HEK293T (cell line): ENCODE measurements at regions not wholly inside any gene's neighbourhood (a gene's known extent, or its start where the extent isn't known, plus 50 kb on each side); places are given as distances from the start of the nearest gene placed in this dataset.
A peak's percentile ranks its signal among the peaks of the same experiment; 100 is the strongest.
"Not testable (repeated sequence)": the region's sequence is repeated elsewhere in the genome, so short reads cannot be mapped to it uniquely, and the experiment has no call there.

Experiments used
- CTCF ChIA-PET: fragments of 350-600 bp; formaldehyde crosslinking; extraction: SDS; loops from one replicate; lab custom pipeline; 2021; ENCODE audit warnings: antibody characterized with exemption, inconsistent platforms; lab: Yijun Ruan, JAX
- POLR2A ChIA-PET: fragments of 350-600 bp; formaldehyde crosslinking; extraction: SDS; loops from one replicate; lab custom pipeline; 2020; ENCODE audit warnings: antibody characterized with exemption, inconsistent platforms; lab: Yijun Ruan, JAX
- DNase-seq: peaks from one replicate; pipeline ENCODE4 v3.0.0; 2012; ENCODE audit warnings: mixed read lengths; ENCODE audit errors: extremely low spot score
- ARNT ChIP-seq: fragments of 450-650 bp; IDR thresholded peaks from 2 replicates; pipeline ENCODE4 v1.6.1; 2017; ENCODE audit warnings: mild to moderate bottlenecking
- BHLHE40 ChIP-seq: fragments of 450-650 bp; IDR thresholded peaks from 2 replicates; pipeline ENCODE4 v1.6.1; 2016; ENCODE audit warnings: mild to moderate bottlenecking, moderate library complexity, borderline replicate concordance
- CTBP1 ChIP-seq: fragments of 450-650 bp; IDR thresholded peaks from 2 replicates; pipeline ENCODE4 v1.6.1; 2016; ENCODE audit warnings: borderline replicate concordance
- ELF4 ChIP-seq: fragments of 450-650 bp; IDR thresholded peaks from 2 replicates; pipeline ENCODE4 v1.6.1; 2017; ENCODE audit warnings: antibody characterized with exemption
- FOXA1 ChIP-seq: fragments of 450-650 bp; IDR thresholded peaks from 2 replicates; pipeline ENCODE4 v1.6.1; 2016; ENCODE audit warnings: mild to moderate bottlenecking
- FOXK2 ChIP-seq: fragments of 450-650 bp; IDR thresholded peaks from 2 replicates; pipeline ENCODE4 v1.6.1; 2016; ENCODE audit warnings: mild to moderate bottlenecking
- FOXM1 ChIP-seq: fragments of 450-650 bp; IDR thresholded peaks from 2 replicates; pipeline ENCODE4 v1.6.1; 2017; ENCODE audit warnings: mild to moderate bottlenecking, borderline replicate concordance
- HDGF ChIP-seq: fragments of 450-650 bp; IDR thresholded peaks from 2 replicates; pipeline ENCODE4 v1.6.1; 2017; ENCODE audit warnings: antibody characterized with exemption, borderline replicate concordance
- L3MBTL2 ChIP-seq: fragments of 450-650 bp; conservative IDR thresholded peaks from 2 replicates; pipeline ENCODE4 v1.6.1; 2016; ENCODE audit warnings: mild to moderate bottlenecking
- LEF1 ChIP-seq: fragments of 450-650 bp; IDR thresholded peaks from 2 replicates; pipeline ENCODE4 v1.6.1; 2017; ENCODE audit warnings: mild to moderate bottlenecking, borderline replicate concordance
- NFRKB ChIP-seq: fragments of 450-650 bp; IDR thresholded peaks from 2 replicates; pipeline ENCODE4 v1.6.1; 2016; ENCODE audit warnings: mild to moderate bottlenecking, moderate library complexity
- SP1 ChIP-seq: fragments of 450-650 bp; IDR thresholded peaks from 2 replicates; pipeline ENCODE4 v1.6.1; 2017
- SUZ12 ChIP-seq: fragments of 450-650 bp; IDR thresholded peaks from 2 replicates; pipeline ENCODE4 v1.6.1; 2016; ENCODE audit warnings: mild to moderate bottlenecking
- TARDBP ChIP-seq: fragments of 450-650 bp; IDR thresholded peaks from 2 replicates; pipeline ENCODE4 v1.6.1; 2016
- ZNF384 ChIP-seq: fragments of 450-650 bp; IDR thresholded peaks from 2 replicates; pipeline ENCODE4 v1.6.1; 2016
- TF ChIP-seq, protein P1 (sequence below): fragments of 450-650 bp; IDR thresholded peaks from 2 replicates; pipeline ENCODE4 v1.6.1; 2016

DNA sequence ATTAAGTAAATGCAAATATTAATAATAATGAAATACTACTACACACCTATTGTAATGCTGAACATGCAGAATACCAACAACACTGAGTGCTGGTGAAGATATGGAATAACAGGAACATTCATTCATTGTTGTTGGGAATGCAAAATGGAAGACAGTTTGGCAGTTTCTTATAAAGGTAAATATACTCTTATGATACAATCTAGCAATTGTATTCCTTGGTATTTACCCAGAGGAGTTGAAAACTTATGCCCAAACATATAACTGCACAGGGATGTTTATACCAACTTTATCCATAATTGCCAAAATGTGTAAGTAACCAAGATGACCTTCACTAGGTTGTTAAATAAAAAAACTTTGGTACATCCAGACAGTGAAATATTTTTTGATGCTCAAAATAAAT is 636.8 kb downstream of the PRR16 start:
- TF ChIP-seq FOXA1 = no peak
- no peak for DNase-seq
- ChIA-PET POLR2A (no interaction called here), CTCF (no interaction called here)

DNA sequence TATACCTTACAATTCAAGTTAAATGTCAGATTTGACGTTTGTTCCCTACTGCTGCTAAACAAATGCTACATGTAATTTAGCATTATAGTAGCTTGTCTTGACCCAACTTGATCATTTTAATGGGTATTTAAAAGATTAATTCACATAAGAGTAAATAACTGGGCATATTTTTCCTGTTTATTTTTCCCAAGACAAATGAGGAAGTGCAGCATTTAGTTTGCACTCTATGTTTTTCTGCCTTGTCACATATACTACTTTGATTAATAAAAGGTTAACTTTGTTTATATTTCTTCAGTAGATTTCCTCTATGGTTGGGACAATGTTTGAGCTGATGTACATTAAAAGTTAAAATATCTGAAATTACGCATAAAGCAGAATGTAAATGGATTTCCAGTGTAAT is 641.8 kb downstream of the PRR16 start:
- TF ChIP-seq SUZ12 = no peak
- TF ChIP-seq CTBP1 = no peak
- TF ChIP-seq, protein P1, sequence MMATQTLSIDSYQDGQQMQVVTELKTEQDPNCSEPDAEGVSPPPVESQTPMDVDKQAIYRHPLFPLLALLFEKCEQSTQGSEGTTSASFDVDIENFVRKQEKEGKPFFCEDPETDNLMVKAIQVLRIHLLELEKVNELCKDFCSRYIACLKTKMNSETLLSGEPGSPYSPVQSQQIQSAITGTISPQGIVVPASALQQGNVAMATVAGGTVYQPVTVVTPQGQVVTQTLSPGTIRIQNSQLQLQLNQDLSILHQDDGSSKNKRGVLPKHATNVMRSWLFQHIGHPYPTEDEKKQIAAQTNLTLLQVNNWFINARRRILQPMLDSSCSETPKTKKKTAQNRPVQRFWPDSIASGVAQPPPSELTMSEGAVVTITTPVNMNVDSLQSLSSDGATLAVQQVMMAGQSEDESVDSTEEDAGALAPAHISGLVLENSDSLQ = no peak
- TF ChIP-seq NFRKB = no peak
- no peak for TF ChIP-seq HDGF
- TF ChIP-seq TARDBP = no peak
- TF ChIP-seq LEF1 = no peak
- no peak for TF ChIP-seq ZNF384
- no peak for DNase-seq
- ChIA-PET CTCF (no interaction called here), POLR2A (no interaction called here)

DNA sequence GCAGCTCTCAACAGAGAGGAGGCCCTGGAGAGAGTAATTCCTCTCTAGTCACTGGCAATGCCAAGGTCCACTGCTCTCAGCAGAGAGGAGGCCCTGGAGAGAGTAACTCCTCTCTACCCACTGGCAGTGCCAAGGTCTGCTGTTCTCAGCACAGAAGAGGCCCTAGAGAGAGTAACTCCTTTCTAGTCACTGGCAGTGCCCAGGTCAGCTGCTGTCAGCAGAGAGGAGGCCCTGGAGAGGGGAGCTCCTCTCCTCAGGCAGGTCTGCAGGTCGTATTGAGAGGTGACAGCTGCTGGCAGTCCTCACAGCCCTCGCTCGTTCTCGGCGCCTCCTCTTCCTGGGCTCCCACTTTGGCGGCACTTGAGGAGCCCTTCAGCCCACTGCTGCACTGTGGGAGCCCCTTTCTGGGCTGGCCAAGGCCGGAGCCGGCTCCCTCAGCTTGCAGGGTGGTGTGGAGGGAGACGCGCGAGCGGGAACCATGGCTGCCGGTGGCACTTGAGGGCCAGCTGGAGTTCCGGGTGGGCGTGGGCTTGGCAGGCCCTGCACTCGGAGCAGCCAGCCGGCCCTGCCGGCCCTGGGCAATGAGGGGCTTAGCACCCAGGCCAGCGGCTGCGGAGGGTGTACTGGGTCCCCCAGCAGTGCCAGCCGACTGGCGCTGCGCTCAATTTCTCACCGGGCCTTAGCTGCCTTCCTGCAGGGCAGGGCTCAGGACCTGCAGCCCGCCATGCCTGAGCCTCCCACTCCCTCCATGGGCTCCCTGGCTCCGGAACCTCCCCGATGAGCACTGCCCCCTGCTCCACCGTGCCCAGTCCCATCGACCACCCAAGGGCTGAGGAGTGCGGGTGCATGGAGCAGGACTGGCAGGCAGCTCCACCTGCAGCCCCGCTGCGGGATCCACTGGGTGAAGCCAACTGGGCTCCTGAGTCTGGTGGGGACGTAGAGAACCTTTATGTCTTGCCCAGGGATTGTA is 642.9 kb downstream of the PRR16 start:
- DNase-seq, CTCF ChIA-PET, POLR2A ChIA-PET: not testable (repeated sequence)

DNA sequence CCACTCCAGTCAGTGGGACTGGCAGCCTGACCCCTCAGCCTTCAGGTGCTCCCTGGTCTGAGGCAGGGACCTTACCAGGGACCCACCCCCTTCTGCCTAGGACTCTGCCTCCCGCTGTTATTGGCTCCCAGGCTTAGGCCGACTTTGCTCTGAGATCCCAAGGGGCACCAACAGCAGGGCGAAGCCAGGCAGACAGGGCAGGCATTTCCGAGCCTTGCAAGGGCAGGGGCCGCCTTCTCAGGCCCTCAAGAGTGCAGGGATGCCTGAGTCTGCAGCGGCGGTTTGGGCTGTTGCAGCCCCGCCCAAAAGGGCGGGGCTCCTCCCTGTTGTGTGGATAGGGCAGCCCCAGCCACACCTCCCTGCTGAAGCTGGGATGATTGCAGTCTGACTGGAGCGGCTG is 644.6 kb downstream of the PRR16 start:
- DNase-seq = peak; percentile 25
- ChIA-PET POLR2A (no interaction called here), CTCF (no interaction called here)

DNA sequence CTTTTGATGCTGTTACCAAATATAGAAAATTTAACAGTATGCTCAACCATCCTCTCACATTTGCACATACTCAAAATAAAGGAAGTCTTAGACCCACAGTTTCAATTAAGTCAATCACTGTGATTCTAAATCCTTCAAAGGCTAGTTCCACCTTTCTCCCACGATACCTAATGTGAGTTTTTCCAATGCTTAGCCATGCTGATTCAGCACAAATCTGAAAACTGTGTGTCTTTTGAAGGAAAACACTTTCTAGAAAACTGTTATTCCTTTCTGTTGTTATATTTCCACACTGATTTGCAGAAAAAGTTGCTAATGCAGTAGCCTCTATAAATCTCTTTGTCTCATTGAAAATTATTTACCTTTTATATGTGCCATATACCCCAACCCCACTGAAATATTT is 645.7 kb downstream of the PRR16 start:
- ChIA-PET POLR2A (no interaction called here), CTCF (no interaction called here)
- no peak for DNase-seq
- TF ChIP-seq ARNT (no peak), SP1 (no peak), FOXA1 (no peak), FOXM1 (no peak), SUZ12 (no peak)

More for the DNA sequence above, 644.6 kb downstream of the PRR16 start:
- TF ChIP-seq TARDBP = no peak
- TF ChIP-seq BHLHE40 = no peak
- TF ChIP-seq SUZ12 = no peak

DNA sequence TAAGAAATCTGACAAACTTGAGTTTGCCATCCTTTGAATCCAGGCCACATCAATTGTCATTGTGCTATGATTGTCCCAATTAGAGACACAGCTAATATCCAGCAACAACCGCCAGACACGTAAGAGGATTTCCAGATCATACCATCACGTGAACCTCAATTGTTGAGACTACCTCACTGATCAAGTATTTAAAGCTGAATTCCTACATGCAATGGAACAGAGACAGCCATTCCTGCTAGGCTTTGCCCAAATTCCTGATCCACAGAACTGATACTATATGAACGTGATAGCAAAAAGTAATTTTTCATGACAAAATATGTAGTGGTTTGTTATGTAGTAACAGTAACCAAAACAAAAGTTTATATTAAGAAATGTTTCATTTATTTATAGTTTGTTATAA is 657.7 kb downstream of the PRR16 start:
- POLR2A ChIA-PET = no interaction called here
- no peak for DNase-seq
- CTCF ChIA-PET = no interaction called here
- TF ChIP-seq NFRKB = no peak

DNA sequence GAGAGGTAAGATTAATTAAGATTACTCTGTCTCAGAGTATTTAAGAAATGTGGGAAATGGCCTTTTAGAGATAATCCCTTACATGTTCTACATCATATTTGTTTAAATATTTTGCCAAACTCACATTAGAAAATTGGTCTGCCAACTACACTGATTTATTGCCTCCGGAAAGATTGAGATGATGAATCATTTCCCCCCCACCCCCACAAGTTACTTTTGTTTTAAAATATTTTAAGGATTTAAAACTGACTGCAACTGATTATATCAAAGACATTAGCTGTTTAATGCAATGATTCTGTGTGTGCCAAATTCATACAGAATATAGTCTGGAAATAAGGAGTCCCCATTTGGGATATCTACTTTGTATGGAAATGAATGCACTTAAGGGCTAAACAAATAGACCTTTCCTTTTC is 674.4 kb downstream of the PRR16 start:
- DNase-seq = no peak
- CTCF ChIA-PET = no interaction called here
- POLR2A ChIA-PET = no interaction called here
- TF ChIP-seq FOXM1 = no peak
- no peak for TF ChIP-seq TARDBP
- TF ChIP-seq SP1 = no peak
- no peak for TF ChIP-seq SUZ12
- no peak for TF ChIP-seq BHLHE40
- no peak for TF ChIP-seq LEF1
- no peak for TF ChIP-seq HDGF
- TF ChIP-seq FOXK2 = no peak
- TF ChIP-seq ZNF384 = no peak
- TF ChIP-seq L3MBTL2 = no peak
- no peak for TF ChIP-seq CTBP1
- no peak for TF ChIP-seq ARNT
- TF ChIP-seq, protein P1 = no peak

DNA sequence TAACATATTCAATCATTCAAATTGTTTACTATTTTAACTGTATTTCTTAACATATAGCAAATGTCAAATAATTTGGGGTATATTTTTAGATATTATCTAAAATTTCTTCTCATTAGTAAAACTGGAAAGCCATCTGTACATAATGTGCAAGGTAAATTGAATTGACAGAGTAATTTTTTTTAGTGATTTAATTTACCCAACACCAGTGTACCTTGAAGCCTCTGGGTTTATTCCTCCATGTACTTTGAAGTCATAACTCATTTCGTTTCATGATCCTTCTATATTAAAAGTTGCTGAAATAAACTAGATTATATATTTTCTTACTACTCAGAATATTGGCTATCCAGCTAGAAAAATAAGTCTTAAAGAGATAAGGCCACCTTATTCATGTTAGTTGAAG is 674.9 kb downstream of the PRR16 start:
- POLR2A ChIA-PET = no interaction called here
- CTCF ChIA-PET = no interaction called here
- DNase-seq = no peak

More for the DNA sequence above, 674.9 kb downstream of the PRR16 start:
- TF ChIP-seq FOXM1 = no peak
- TF ChIP-seq SUZ12 = no peak
- no peak for TF ChIP-seq CTBP1
- no peak for TF ChIP-seq L3MBTL2
- TF ChIP-seq HDGF = no peak
- no peak for TF ChIP-seq FOXK2
- TF ChIP-seq BHLHE40 = no peak
- TF ChIP-seq ELF4 = no peak
- no peak for TF ChIP-seq ARNT
- no peak for TF ChIP-seq ZNF384
- TF ChIP-seq, protein P1 = no peak
- TF ChIP-seq NFRKB = no peak
- no peak for TF ChIP-seq LEF1
- no peak for TF ChIP-seq FOXA1
- no peak for TF ChIP-seq TARDBP
- TF ChIP-seq SP1 = no peak
